Activated CD4-positive, CD25-positive, alpha-beta regulatory T cell (primary cell): ENCODE measurements at regions not wholly inside any gene's neighbourhood (a gene's known extent, or its start where the extent isn't known, plus 50 kb on each side); places are given as distances from the start of the nearest gene placed in this dataset.

Experiments
- DNase-seq, 4 experiments: peaks; one replicate each; lab custom pipeline; 2025; lab: John Stamatoyannopoulos, UW

DNA sequence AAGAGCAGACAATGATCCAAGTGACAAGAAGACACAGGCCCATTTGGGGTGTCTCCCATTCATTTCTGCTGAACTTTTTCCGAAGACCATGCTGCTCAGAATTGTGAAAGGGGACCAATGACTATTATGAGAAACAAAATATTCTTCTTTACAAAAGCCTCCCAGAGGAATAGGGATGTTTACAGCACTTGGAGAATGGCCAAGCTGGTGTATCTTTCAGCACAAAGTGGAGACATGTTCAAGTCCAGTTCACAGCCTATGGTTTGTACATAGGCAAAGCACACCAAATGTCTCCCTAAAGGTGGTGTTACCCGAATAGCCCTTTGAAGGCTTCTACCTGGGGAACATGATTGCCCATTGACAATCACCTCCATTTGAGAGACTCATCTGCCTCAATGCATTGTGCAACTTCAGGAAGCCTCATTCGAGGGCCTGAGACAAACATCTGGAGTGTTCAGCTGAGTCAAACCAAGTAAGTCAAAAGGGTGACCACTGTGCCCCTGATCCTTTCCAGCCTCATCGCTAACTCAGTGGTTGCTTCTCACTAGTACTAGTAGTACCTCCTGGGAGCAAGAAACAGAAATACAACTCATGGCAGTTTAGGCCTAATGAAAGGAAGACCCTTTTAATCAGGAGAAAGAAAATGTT lies 451.0 kb upstream of the MARCKS start:
- DNase-seq, result no peak

DNA sequence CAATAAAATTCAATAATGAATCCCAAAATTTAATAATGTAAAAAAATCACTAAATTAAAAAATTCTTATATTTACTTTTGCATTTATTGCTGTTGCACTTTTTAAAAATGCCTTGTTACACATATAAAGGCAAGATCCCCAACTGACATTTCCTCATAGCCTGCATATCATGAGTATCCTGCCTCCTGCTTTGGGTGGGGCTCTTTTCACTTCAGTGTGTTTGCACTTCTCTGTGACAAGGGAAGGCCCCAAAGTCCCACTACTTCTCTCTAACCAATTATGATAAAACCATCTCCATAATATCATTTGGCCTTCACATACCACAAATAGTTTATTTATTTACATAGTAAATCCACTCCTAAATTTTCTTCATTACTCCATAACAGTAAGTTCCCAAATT lies 446.1 kb upstream of the MARCKS start:
- no peak for DNase-seq

- no peak for DNase-seq
These were observed 444.4 kb upstream of the MARCKS start for GRCh38 chr6:113412589-113413357.

DNA sequence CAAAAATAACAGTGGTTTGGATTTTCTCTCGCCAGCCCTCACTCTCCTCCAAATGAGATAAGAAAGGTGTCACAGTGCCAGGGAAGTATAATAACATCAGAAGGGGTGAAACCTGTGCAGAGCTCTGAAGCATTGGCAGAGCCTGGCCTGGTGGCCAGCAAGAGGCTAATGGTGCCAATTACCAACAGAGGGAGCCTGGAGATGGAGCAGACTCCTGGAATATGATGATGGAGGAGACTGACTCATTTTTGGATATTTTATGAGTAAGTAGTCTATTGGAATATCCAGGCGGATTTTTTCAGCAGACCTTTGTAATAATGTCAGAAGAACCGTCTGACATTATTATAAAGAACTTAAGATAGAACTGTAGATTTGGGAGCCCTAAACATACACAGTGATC lies 442.6 kb upstream of the MARCKS start:
- DNase-seq, result no peak

GRCh38 chr6:113416170-113416569 lies 441.0 kb upstream of the MARCKS start:
- no peak for DNase-seq

DNA sequence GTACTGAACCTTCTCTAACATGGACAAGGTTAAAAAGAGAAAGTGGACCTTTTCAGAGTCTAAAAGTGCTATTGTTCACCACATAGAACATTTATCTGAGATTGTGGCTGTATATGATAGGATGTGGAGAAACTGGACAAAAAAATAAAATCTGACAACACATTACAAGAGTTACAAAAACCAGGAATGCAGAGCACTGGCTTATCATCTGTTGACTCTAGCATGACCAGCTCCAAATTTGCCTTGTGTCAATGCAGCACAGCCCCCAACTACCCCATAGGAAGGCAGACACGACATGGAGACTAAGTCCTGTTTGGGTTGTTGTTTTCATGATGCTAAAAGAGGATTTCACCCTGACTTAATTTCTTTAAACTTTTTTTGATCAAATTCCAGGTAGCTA lies 436.9 kb upstream of the MARCKS start:
- no peak for DNase-seq

- DNase-seq, result no peak
These were observed 435.1 kb upstream of the MARCKS start for GRCh38 chr6:113421997-113422396.

DNA sequence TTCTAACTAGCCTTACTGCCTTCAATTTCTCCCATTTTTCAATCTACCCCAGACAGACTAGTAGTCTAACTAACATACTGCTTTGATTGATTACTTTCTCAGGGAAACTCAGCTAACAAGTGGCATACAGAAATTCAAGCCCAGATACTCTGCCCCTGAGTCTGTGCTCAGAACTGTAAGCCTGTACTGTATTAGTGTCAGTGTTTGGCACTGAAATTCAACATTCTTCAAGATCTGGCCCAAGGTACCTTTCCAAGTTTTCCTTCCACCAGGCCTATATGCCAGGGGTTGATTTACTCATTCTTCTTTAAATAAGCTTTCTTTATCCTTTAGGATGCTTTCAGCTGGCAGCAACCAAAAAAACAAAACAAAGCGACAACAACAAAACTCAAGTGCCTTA lies 433.2 kb upstream of the MARCKS start:
- DNase-seq, result no peak

DNA sequence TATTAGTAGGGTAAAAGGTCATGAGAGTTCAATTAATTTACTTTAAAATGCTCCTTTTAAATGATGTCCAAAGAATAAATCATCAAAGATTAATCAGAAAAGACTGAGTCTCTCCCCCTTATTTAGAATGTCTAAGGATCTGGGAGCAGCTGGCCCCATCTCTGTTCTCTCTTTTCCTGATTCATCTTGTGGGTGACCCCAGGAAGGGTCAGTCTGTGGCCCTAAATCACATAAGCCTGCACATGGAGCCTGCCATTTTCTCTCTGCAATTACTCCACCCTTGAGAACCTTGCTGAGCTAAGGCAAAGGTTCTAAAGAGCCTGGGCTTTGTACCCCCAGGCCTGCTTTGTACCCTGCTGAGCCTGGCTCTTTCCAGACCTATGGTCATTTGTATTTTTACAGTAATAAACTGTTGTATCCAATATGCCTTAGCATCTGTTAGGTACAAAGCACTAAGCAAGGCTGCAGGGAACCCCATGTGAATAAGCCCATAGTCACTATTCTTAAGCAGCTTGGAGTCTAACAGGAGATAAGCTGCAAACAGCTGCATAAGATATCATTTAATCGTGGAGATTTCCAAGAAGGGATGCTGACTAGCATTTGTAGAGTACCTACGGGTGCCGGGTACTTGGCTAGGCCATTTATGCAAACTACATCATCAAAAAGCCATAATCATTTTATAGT lies 431.0 kb upstream of the MARCKS start:
- DNase-seq, result no peak

GRCh38 chr6:113427617-113428016 lies 429.5 kb upstream of the MARCKS start:
- no peak for DNase-seq

GRCh38 chr6:113428702-113429101 lies 428.4 kb upstream of the MARCKS start:
- DNase-seq, result no peak

DNA sequence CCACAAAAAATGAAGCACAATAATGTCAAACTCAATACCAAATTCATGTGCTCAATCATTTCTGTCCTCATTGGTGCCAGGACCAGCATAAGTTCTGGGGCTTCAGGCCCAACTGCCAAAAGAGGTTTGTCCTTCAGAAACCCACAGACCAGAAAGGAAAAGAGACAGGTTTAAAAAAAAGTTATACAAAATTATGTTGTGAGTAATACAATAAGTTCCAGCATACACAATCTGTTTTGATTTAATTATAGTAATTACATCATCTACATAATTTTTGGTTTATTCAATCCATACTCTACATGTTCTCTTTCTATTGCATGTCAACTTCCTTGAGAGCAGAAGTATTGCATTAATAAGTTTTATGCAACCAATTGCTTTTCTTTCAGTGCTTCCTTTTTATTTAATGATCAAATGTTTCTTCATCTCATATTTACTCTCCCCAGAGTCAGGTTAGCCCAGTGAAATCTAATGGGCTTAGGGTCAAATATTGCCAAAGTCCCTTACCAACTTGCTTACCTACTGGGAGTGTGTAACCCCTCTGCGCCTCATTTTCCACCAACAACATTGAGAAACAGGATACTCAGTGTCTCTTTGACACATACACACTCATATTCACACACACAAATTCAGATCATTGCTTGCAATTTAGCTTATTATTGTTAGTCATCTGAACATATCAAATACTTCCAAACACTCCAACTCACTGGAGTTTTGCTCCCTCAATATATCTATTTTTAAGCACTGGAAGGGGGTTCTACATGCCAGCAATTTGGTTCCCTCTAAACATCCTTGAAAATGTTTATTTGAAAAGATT lies 424.4 kb upstream of the MARCKS start:
- no peak for DNase-seq

- no peak for DNase-seq
These were observed 423.7 kb upstream of the MARCKS start for GRCh38 chr6:113433335-113433991.

DNA sequence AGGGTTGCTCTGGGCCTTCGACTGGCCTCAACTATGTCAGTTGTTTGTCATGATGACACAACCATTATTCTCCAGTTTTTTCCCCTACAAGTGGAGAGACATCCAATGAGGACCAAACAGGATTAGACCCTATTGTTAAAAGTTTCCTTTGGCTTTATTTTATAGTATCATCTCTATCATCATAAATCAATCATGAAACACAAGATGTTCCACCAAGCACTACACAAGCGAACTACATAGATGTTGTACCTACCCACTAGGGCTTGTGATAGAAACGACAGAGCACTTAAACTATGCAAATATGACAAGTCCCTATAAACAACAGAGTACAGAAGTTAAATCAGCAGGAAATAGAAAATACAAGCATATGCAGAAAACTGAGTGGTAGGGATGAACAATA lies 422.5 kb upstream of the MARCKS start:
- no peak for DNase-seq

DNA sequence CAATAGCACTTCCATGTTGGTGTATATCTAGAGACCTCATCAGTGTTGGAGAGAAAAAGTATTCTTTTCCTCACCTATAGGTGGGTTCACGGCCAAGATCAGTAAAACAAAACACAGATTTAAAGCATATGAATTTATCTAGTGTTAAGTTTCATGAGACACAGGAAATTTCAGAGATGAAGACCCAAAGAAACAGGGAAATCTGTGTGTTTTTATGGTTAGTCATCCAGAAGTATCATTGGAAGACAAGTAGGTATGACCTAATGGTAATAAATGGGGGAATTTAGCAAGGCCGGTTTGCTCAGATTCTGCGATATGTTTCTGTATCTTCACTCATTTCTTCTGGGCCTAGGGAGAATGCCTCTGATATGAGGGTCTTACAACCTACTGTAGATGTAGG lies 419.6 kb upstream of the MARCKS start:
- no peak for DNase-seq

DNA sequence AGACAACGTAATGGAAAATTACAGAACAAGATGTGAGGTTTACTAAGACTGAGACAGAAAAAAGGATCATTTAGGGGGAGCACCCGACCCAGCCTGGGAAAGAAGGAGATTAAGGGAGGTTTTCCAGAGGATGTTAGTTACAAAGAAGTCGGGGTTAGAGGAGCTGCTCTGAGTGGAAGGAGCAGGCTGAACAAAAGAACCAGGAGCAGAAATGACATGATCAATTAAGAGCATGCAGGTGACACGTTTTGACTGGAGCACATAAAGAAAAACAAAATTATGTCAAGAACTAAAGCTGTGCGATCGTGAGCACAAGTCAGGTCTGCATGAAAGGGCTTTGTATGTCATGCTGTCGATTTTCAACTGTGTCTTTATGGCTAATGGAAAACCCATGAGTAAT lies 417.3 kb upstream of the MARCKS start:
- no peak for DNase-seq

GRCh38 chr6:113442040-113442439 lies 415.1 kb upstream of the MARCKS start:
- DNase-seq, result no peak

GRCh38 chr6:113445201-113445600 lies 411.9 kb upstream of the MARCKS start:
- no peak for DNase-seq

GRCh38 chr6:113447088-113447831 lies 409.9 kb upstream of the MARCKS start:
- no peak for DNase-seq

DNA sequence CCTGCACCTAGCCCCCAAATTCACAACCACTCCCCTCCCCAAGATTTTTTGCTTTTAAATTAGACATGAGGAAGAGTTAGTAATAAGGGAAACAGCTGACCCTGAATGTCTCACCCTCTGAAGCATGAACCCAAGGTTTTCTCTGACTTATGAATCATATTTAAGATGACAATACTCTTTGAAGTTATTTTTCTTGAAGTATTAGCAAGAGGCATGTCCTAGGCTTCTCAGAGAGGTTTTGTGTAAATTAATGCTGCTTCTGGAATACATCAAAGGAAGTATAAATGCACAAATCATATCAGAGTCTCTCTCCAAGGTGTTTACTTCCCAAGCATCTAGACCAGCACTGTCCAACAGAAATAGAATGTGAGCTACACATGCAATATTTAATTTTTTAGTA lies 408.1 kb upstream of the MARCKS start:
- DNase-seq, result no peak

- DNase-seq, result no peak
These were observed 407.1 kb upstream of the MARCKS start for GRCh38 chr6:113450061-113450465.
